Endothelial cell of umbilical vein (primary cell): ENCODE measurements at regions not wholly inside any gene's neighbourhood (a gene's known extent, or its start where the extent isn't known, plus 50 kb on each side); places are given as distances from the start of the nearest gene placed in this dataset.

ENCODE experiments used
- BruUV-seq: library from RNA; stranded (reverse); fragments of 400-500 nt; replicated peaks from 2 replicates; lab custom pipeline; 2021; lab: Mats Ljungman, UMichigan
- CTCF ChIA-PET: fragments of 300-600, 350-600 bp; sonication (Branson Sonifier 250); formaldehyde crosslinking; loops from one replicate; lab custom pipeline; 2021; ENCODE audit warnings: antibody characterized with exemption, inconsistent platforms; lab: Charles Lee
- POLR2A ChIA-PET: fragments of 300-600, 350-600 bp; sonication (Branson Sonifier 250); formaldehyde crosslinking; loops from one replicate; lab custom pipeline; 2021; ENCODE audit warnings: antibody characterized with exemption, inconsistent platforms; lab: Charles Lee
- DNase-seq: peaks from one replicate; pipeline ENCODE4 v3.0.0-alpha.2; 2011; ENCODE audit warnings: low read depth, low spot score
- FAIRE-seq: peaks from 2 replicates; lab custom pipeline; 2011; peaks lifted over from hg19 to GRCh38; lab: Jason Lieb, UNC
- H2AFZ ChIP-seq: 2 replicates; pipeline ENCODE4 v1.6.0; 2012; ENCODE audit warnings: low read depth, low read length, control low read depth, inconsistent platforms
- H3K27ac ChIP-seq: 2 replicates; pipeline ENCODE4 v1.5.1; 2011; ENCODE audit warnings: low read depth, mild to moderate bottlenecking, control low read depth, low read length, moderate library complexity; ENCODE audit not compliant: insufficient read depth
- H3K27me3 ChIP-seq, 2 experiments: 2 replicates each; pipeline versions ENCODE4 v1.6.0 to v1.6.1; 2011; ENCODE audit warnings: low read length in 2 of 2, mixed read lengths in 1 of 2; ENCODE audit not compliant: control insufficient read depth in 2 of 2, insufficient read depth in 2 of 2
- H3K36me3 ChIP-seq, 2 experiments: 2 replicates in 1 of 2; 3 replicates in 1 of 2; pipeline ENCODE4 v1.5.1; 2011; ENCODE audit warnings: low read length in 2 of 2, mild to moderate bottlenecking in 1 of 2, moderate library complexity in 1 of 2; ENCODE audit not compliant: control insufficient read depth in 2 of 2, insufficient read depth in 2 of 2; ENCODE audit errors: extremely low read depth in 1 of 2
- H3K4me1 ChIP-seq: 3 replicates; pipeline ENCODE4 v1.5.1; 2011; ENCODE audit warnings: mild to moderate bottlenecking, low read length; ENCODE audit not compliant: control insufficient read depth, insufficient read depth; ENCODE audit errors: extremely low read depth
- H3K4me2 ChIP-seq: 2 replicates; pipeline ENCODE4 v1.6.1; 2011; ENCODE audit warnings: low read length, control low read depth, mixed read lengths; ENCODE audit not compliant: insufficient read depth
- H3K4me3 ChIP-seq, 3 experiments: fragments of 200-600 bp in 1 of 3; sonication (generic), shearing (Covaris generic) in 1 of 3; replicated peaks in 1 of 3; 2 replicates each; pipeline ENCODE4 v1.5.1; 2011 to 2016; ENCODE audit warnings: control low read depth in 3 of 3, low read length in 3 of 3, mild to moderate bottlenecking in 2 of 3, inconsistent platforms in 1 of 3, low read depth in 1 of 3, moderate library complexity in 1 of 3; ENCODE audit not compliant: insufficient read depth in 1 of 3
- H3K79me2 ChIP-seq: 2 replicates; pipeline ENCODE4 v1.6.0; 2012; ENCODE audit warnings: low read length, inconsistent platforms; ENCODE audit not compliant: control insufficient read depth, insufficient read depth
- H3K9ac ChIP-seq: replicated peaks from 2 replicates; pipeline ENCODE3; 2011; ENCODE audit warnings: low read length, control low read depth; ENCODE audit not compliant: insufficient read depth; ENCODE audit errors: extremely low read depth
- H3K9me1 ChIP-seq: replicated peaks from 3 replicates; pipeline ENCODE4 v1.6.0; 2011; ENCODE audit warnings: mild to moderate bottlenecking, low read length; ENCODE audit not compliant: control insufficient read depth, insufficient read depth; ENCODE audit errors: extremely low read depth
- H3K9me3 ChIP-seq: replicated peaks from 2 replicates; pipeline ENCODE4 v1.5.1; 2012; ENCODE audit warnings: low read length, inconsistent platforms; ENCODE audit not compliant: control insufficient read depth, insufficient read depth
- H4K20me1 ChIP-seq: replicated peaks from 2 replicates; pipeline ENCODE3; 2011; ENCODE audit warnings: mild to moderate bottlenecking, low read length; ENCODE audit not compliant: control insufficient read depth, insufficient read depth; ENCODE audit errors: extremely low read depth
- EZH2 ChIP-seq: IDR thresholded peaks from 2 replicates; pipeline ENCODE4 v1.6.1; 2012; ENCODE audit warnings: borderline replicate concordance, low read depth, mild to moderate bottlenecking, moderate library complexity, low read length, inconsistent platforms; ENCODE audit not compliant: severe bottlenecking
- FOS ChIP-seq: IDR thresholded peaks from 2 replicates; pipeline ENCODE4 v1.6.1; 2011; ENCODE audit warnings: mild to moderate bottlenecking, low read length, moderate library complexity, borderline replicate concordance; ENCODE audit not compliant: insufficient read depth
- GATA2 ChIP-seq: IDR thresholded peaks from 2 replicates; pipeline ENCODE4 v1.7.0; 2011; ENCODE audit warnings: low read depth, mild to moderate bottlenecking, moderate library complexity, mixed read lengths, low read length; ENCODE audit not compliant: insufficient read length, insufficient read depth
- JUN ChIP-seq: IDR thresholded peaks from 2 replicates; pipeline ENCODE4 v1.6.1; 2011; ENCODE audit warnings: borderline replicate concordance, low read depth; ENCODE audit not compliant: insufficient read length, insufficient read depth
- MYC ChIP-seq: IDR thresholded peaks from one replicate; pipeline ENCODE4 v1.6.1; 2011; ENCODE audit warnings: mild to moderate bottlenecking, low read depth, low read length
- POLR2A ChIP-seq: IDR thresholded peaks from 2 replicates; pipeline ENCODE4 v1.6.1; 2012; ENCODE audit warnings: low read depth, mild to moderate bottlenecking, control low read depth, low read length
- POLR2AphosphoS5 ChIP-seq: IDR thresholded peaks from 2 replicates; pipeline ENCODE4 v1.6.1; 2012; ENCODE audit warnings: low read depth, mild to moderate bottlenecking, control low read depth, low read length, moderate library complexity; ENCODE audit not compliant: insufficient read depth
- dilution Hi-C: fragments of 300-500 bp; cut with MboI; formaldehyde crosslinking; loops from one replicate; pipeline ENCODE4 v1.15.0; 2019; ENCODE audit warnings: low sequenced_read_pairs; ENCODE audit not compliant: extremely low pct_ligation_motif_present
- intact Hi-C: fragments of 100-400 bp; cut with micrococcal nuclease; formaldehyde crosslinking; loops from one replicate; pipeline ENCODE4 v1.10.0; 2022
- TF ChIP-seq, protein P1 (sequence below), 2 donors: IDR thresholded peaks; 1 replicate in 1 of 2; 2 replicates in 1 of 2; pipeline ENCODE4 v1.5.1; 2011; ENCODE audit warnings: low read length in 2 of 2, mild to moderate bottlenecking in 2 of 2, moderate library complexity in 2 of 2, control low read depth in 1 of 2, inconsistent platforms in 1 of 2, low read depth in 1 of 2; ENCODE audit not compliant: insufficient read depth in 1 of 2; ENCODE audit errors: extremely low read depth in 1 of 2
- TF ChIP-seq, protein P2 (sequence below): IDR thresholded peaks from 2 replicates; pipeline ENCODE4 v1.6.1; 2011; ENCODE audit not compliant: insufficient read depth, insufficient read length

DNA sequence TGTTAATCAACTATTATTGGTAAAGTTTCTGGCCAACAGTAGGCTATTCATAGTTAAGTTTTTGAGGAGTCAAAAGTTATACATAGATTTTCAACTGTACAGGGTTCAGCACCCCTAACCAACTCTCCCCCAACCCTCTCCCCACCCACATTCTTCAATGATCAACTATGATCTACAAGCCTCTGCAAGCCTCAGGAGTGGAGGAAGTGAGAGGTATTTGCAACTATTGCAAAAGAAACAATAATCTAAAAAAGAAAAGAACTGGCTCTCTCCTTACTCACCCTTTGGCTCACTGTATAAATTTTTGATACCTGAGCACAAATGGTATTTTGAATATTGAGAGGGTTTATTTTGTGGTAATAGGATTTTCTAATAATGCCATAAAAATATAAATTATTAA is 179.8 kb downstream of the IPMK start:
- ChIA-PET CTCF (no interaction called here), POLR2A (no interaction called here)
- FAIRE-seq (no peak), DNase-seq (no peak)
- Histone ChIP-seq H3K27me3 (no peaks in the 10 kb centered on the region), H4K20me1 (no peaks in the 10 kb centered on the region), H3K4me3 (no peak overlapping the region), H3K79me2 (no peaks in the 10 kb centered on the region), H3K27ac (no peak overlapping the region), H2AFZ (no peak overlapping the region), H3K9me3 (no peaks in the 10 kb centered on the region), H3K4me2 (no peak overlapping the region), H3K9me1 (no peaks in the 10 kb centered on the region), H3K4me1 (no peaks in the 10 kb centered on the region), H3K36me3 (no peaks in the 10 kb centered on the region), H3K9ac (no peak overlapping the region)
- no TSS peak for BruUV-seq
- intact Hi-C loops, result no loop called here
- dilution Hi-C loops, result no loop called here
- TF ChIP-seq, protein P1, sequence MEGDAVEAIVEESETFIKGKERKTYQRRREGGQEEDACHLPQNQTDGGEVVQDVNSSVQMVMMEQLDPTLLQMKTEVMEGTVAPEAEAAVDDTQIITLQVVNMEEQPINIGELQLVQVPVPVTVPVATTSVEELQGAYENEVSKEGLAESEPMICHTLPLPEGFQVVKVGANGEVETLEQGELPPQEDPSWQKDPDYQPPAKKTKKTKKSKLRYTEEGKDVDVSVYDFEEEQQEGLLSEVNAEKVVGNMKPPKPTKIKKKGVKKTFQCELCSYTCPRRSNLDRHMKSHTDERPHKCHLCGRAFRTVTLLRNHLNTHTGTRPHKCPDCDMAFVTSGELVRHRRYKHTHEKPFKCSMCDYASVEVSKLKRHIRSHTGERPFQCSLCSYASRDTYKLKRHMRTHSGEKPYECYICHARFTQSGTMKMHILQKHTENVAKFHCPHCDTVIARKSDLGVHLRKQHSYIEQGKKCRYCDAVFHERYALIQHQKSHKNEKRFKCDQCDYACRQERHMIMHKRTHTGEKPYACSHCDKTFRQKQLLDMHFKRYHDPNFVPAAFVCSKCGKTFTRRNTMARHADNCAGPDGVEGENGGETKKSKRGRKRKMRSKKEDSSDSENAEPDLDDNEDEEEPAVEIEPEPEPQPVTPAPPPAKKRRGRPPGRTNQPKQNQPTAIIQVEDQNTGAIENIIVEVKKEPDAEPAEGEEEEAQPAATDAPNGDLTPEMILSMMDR (IDR thresholded peaks at IDR 0.05; ENCODE audit: extremely low read depth in 1 of 2, insufficient read depth in 1 of 2, low read depth in 1 of 2, low read length in 2 of 2), result no peak
- TF ChIP-seq GATA2, result no peak
- TF ChIP-seq POLR2A, result no peak
- TF ChIP-seq EZH2, result no peak
- TF ChIP-seq POLR2AphosphoS5, result no peak
- no peak for TF ChIP-seq MYC
- no peak for TF ChIP-seq JUN
- TF ChIP-seq FOS, result no peak
- TF ChIP-seq, protein P2, sequence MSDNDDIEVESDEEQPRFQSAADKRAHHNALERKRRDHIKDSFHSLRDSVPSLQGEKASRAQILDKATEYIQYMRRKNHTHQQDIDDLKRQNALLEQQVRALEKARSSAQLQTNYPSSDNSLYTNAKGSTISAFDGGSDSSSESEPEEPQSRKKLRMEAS, result no peak
